NCI-H774 (cell line): ENCODE measurements at regions not wholly inside any gene's neighbourhood (a gene's known extent, or its start where the extent isn't known, plus 50 kb on each side); places are given as distances from the start of the nearest gene placed in this dataset.

Experiments used
- DNase-seq: peaks from one replicate; lab custom pipeline; 2025; lab: John Stamatoyannopoulos, UW

DNA sequence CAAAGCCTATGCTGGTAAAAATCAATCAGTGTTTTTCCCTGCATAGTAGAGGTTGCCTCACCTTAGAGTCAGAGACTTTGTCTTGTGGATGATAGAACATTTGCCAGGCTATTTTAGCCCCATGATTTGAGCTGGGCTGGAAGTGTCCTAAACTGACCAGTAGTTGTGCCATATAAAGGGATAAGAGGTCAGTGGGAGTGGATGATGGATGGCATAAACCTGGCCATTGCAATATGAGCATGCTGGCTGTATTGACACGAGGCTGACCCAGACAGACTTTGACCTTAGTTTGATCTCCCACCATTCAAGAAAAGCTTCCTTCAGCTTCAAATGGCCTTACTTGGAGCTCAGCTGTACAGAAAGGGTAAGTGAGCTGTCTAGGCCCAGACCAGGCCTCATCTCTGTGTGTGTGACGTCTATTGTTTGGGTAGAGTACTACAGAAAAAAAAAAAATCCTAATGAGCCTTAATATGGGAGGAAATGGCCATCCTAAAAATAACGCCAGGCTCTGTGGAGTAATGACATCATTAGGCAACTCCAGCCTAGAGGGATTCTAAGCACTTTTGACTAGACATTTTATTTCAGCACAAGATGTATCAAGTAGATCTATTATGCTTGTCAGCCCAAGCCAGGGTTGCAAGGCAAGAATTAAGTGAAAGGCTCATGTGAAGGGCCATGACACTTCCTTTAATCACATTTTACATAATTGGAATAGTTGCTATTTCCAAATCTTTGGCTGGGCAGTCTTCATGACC lies 51.3 kb upstream of the CADM1 start:
- DNase-seq: no peak
